K562 (cell line): ENCODE measurements at regions not wholly inside any gene's neighbourhood (a gene's known extent, or its start where the extent isn't known, plus 50 kb on each side); places are given as distances from the start of the nearest gene placed in this dataset.

Source experiments
- ATAC-seq: fragments of 200-7000 bp; cut with Tn5 transposase; 3 replicates; pipeline ENCODE4 v1.9.1; 2020; ENCODE audit warnings: moderate library complexity
- BruUV-seq: library from RNA; stranded (reverse); fragments of 400-500 nt; replicated peaks from 2 replicates; lab custom pipeline; 2021; lab: Mats Ljungman, UMichigan
- CTCF ChIA-PET: fragments of 300-600 bp; formaldehyde crosslinking; extraction: SDS; loops from one replicate; lab custom pipeline; 2021; ENCODE audit warnings: low intra/inter-chr PET ratio; lab: Yijun Ruan, JAX
- POLR2A ChIA-PET: fragments of 300-600, 350-650 bp; sonication (Branson Sonifier 250); formaldehyde crosslinking; extraction: SDS; loops from one replicate; lab custom pipeline; 2021; ENCODE audit warnings: antibody characterized with exemption, inconsistent platforms; lab: Yijun Ruan, JAX
- DNase-seq, 4 experiments: peaks; one replicate each; pipeline versions ENCODE4 v3.0.0 to v3.0.0-alpha.2; 2011 to 2018; ENCODE audit warnings: low spot score in 3 of 4, mixed read lengths in 3 of 4; ENCODE audit errors: extremely low read depth in 1 of 4
- FAIRE-seq: peaks from 2 replicates; lab custom pipeline; 2011; peaks lifted over from hg19 to GRCh38; lab: Jason Lieb, UNC
- H2AFZ ChIP-seq: 2 replicates; pipeline ENCODE4 v1.6.0; 2011; ENCODE audit warnings: low read depth, low read length, control low read depth, inconsistent platforms
- H3K27ac ChIP-seq: fragments of 200-600 bp; 3 replicates; pipeline ENCODE4 v1.8.0; 2011; ENCODE audit warnings: low read depth, mild to moderate bottlenecking, control low read depth, inconsistent platforms, low read length, moderate library complexity, mixed read lengths; ENCODE audit errors: extremely low read depth
- H3K27me3 ChIP-seq, 2 experiments: fragments of 300-600 bp in 1 of 2; 2 replicates in 1 of 2; 3 replicates in 1 of 2; pipeline versions ENCODE4 v1.6.0 to v1.8.0; 2011; ENCODE audit warnings: inconsistent platforms in 2 of 2, low read length in 2 of 2, mild to moderate bottlenecking in 1 of 2, mixed read lengths in 1 of 2, moderate library complexity in 1 of 2; ENCODE audit not compliant: control insufficient read depth in 2 of 2, insufficient read depth in 2 of 2
- H3K36me3 ChIP-seq: fragments of 300-600 bp; 3 replicates; pipeline ENCODE4 v1.8.0; 2011; ENCODE audit warnings: mild to moderate bottlenecking, low read length, inconsistent platforms; ENCODE audit not compliant: control insufficient read depth, insufficient read depth
- H3K4me1 ChIP-seq, 2 experiments: fragments of 200-600 bp in 1 of 2; replicated peaks in 1 of 2; 2 replicates in 1 of 2; 3 replicates in 1 of 2; pipeline versions ENCODE4 v1.5.1 to v1.8.0; 2011; ENCODE audit warnings: inconsistent platforms in 2 of 2, low read length in 2 of 2, mild to moderate bottlenecking in 1 of 2, mixed read lengths in 1 of 2, moderate library complexity in 1 of 2; ENCODE audit not compliant: control insufficient read depth in 2 of 2, insufficient read depth in 2 of 2
- H3K4me2 ChIP-seq: 2 replicates; pipeline ENCODE4 v1.6.1; 2011; ENCODE audit warnings: low read length, control low read depth, inconsistent platforms, mixed read lengths; ENCODE audit not compliant: insufficient read depth
- H3K4me3 ChIP-seq: fragments of 200-600 bp; sonication (generic), shearing (Covaris generic); 2 replicates; pipeline ENCODE4 v1.5.1; 2016; ENCODE audit warnings: control low read depth, inconsistent platforms
- H3K79me2 ChIP-seq: fragments of 200-600 bp; 3 replicates; pipeline ENCODE4 v1.8.0; 2011; ENCODE audit warnings: low read length, inconsistent platforms; ENCODE audit not compliant: control insufficient read depth, insufficient read depth
- H3K9ac ChIP-seq, 2 experiments: 2 replicates each; pipeline versions ENCODE4 v1.6.0 to v1.6.1; 2011; ENCODE audit warnings: low read depth in 2 of 2, low read length in 2 of 2, control low read depth in 1 of 2, inconsistent platforms in 1 of 2, mild to moderate bottlenecking in 1 of 2, mixed read lengths in 1 of 2; ENCODE audit not compliant: insufficient read depth in 1 of 2
- H3K9me1 ChIP-seq: one replicate; pipeline ENCODE4 v1.6.0; 2011; ENCODE audit warnings: inconsistent platforms, mild to moderate bottlenecking, low read length, moderate library complexity; ENCODE audit not compliant: control insufficient read depth, insufficient read depth
- H3K9me3 ChIP-seq: replicated peaks from 2 replicates; pipeline ENCODE4 v1.5.1; 2011; ENCODE audit warnings: low read depth, low read length, inconsistent platforms; ENCODE audit not compliant: control insufficient read depth, insufficient read depth
- H4K20me1 ChIP-seq: replicated peaks from 2 replicates; pipeline ENCODE4 v1.6.1; 2011; ENCODE audit warnings: low read length, inconsistent platforms, mixed read lengths; ENCODE audit not compliant: control insufficient read depth, insufficient read depth
- BCLAF1 ChIP-seq, 2 experiments: fragments of 450-650 bp in 1 of 2; IDR thresholded peaks; 2 replicates each; pipeline ENCODE4 v1.6.1; 2011 to 2017; ENCODE audit warnings: low read depth in 2 of 2, antibody characterized with exemption in 1 of 2, borderline replicate concordance in 1 of 2, low read length in 1 of 2, mild to moderate bottlenecking in 1 of 2, mixed read lengths in 1 of 2; ENCODE audit not compliant: control insufficient read depth in 1 of 2
- BHLHE40 ChIP-seq: IDR thresholded peaks from 2 replicates; pipeline ENCODE4 v1.6.1; 2011; ENCODE audit warnings: low read length, improper control_type of control experiment
- KDM4B ChIP-seq, 2 experiments: fragments of 450-650 bp in 1 of 2; sonication (generic) in 1 of 2; IDR thresholded peaks; 2 replicates each; pipeline ENCODE4 v1.6.1; 2016 to 2017; ENCODE audit warnings: borderline replicate concordance in 2 of 2, antibody characterized with exemption in 1 of 2, low read depth in 1 of 2, mild to moderate bottlenecking in 1 of 2
- NR0B1 ChIP-seq: fragments of 450-650 bp; IDR thresholded peaks from one replicate; pipeline ENCODE4 v1.6.1; 2018; ENCODE audit warnings: mild to moderate bottlenecking, moderate library complexity; ENCODE audit not compliant: partially characterized antibody
- PREB ChIP-seq: sonication (generic); formaldehyde crosslinking; IDR thresholded peaks from 2 replicates; pipeline ENCODE4 v1.8.1; 2023; ENCODE audit warnings: mild to moderate bottlenecking, missing genetic modification reagents
- RBM25 ChIP-seq: fragments of 200-400 bp; formaldehyde crosslinking; IDR thresholded peaks from 2 replicates; pipeline ENCODE4 v1.6.1; 2018; ENCODE audit warnings: low read length, low read depth, moderate library complexity; ENCODE audit not compliant: severe bottlenecking
- RFX5 ChIP-seq: IDR thresholded peaks from 2 replicates; pipeline ENCODE4 v1.6.1; 2011; ENCODE audit warnings: low read depth, mild to moderate bottlenecking, improper control_type of control experiment, low read length
- RUNX1 ChIP-seq: sonication (generic); IDR thresholded peaks from 2 replicates; pipeline ENCODE4 v1.6.1; 2016; ENCODE audit warnings: antibody characterized with exemption, low read depth
- ZNF175 ChIP-seq: fragments of 200-800 bp; sonication (Bioruptor generic); IDR thresholded peaks from 2 replicates; pipeline ENCODE4 v1.6.1; 2016; ENCODE audit warnings: low read depth, mild to moderate bottlenecking, missing genetic modification characterization, missing compliant biosample characterization
- WGBS: fragments of 100-300 bp; shearing (Covaris generic); methylation state at CpG from one replicate; pipeline ENCODE4 v1.1.6; 2016; ENCODE audit warnings: low coverage, mixed read lengths; ENCODE audit not compliant: insufficient coverage; ENCODE audit errors: missing lambda C conversion rate; 5-methylcytosine and 5-hydroxymethylcytosine counted together
- in situ Hi-C: fragments of 300-500 bp; cut with MboI; formaldehyde crosslinking; loops from 4 replicates; pipeline ENCODE4 v1.15.0; 2018; ENCODE audit warnings: inconsistent platforms, mixed read lengths
- intact Hi-C: fragments of 100-400 bp; cut with micrococcal nuclease; formaldehyde crosslinking; loops from 2 replicates; pipeline ENCODE4 v1.14.2; 2022

- Histone ChIP-seq H3K27me3 (no peaks in the 10 kb centered on the region), H2AFZ (no peak overlapping the region), H3K9me1 (no peaks in the 10 kb centered on the region), H3K4me2 (no peak overlapping the region), H3K9ac (no peak overlapping the region), H4K20me1 (no peaks in the 10 kb centered on the region), H3K27ac (no peak overlapping the region), H3K36me3 (no peaks in the 10 kb centered on the region), H3K4me1 (no peaks in the 10 kb centered on the region), H3K9me3 (no peaks in the 10 kb centered on the region), H3K4me3 (no peak overlapping the region), H3K79me2 (no peaks in the 10 kb centered on the region)
- TF ChIP-seq KDM4B (IDR thresholded peaks at IDR 0.05; ENCODE audit: borderline replicate concordance in 2 of 2, low read depth in 1 of 2) (no peak), RBM25 (no peak)
- in situ Hi-C loops, result no loop called here
- FAIRE-seq (no peak), DNase-seq (no peak), ATAC-seq (no peak)
- POLR2A ChIA-PET, result no interaction called here
- 0% methylated on average over 1 of the region's 1 CpG for WGBS
- BruUV-seq, result no TSS peak
- CTCF ChIA-PET, result no interaction called here
- intact Hi-C loops, result no loop called here
Observed at GRCh38 chr9:11432361-11432760, 819.6 kb upstream of the PTPRD start.

- Histone ChIP-seq H3K9me1 (no peaks in the 10 kb centered on the region), H3K36me3 (no peaks in the 10 kb centered on the region), H3K9me3 (no peaks in the 10 kb centered on the region), H4K20me1 (no peaks in the 10 kb centered on the region), H3K4me3 (no peak overlapping the region), H3K4me1 (no peaks in the 10 kb centered on the region), H2AFZ (no peak overlapping the region), H3K27me3 (no peaks in the 10 kb centered on the region), H3K27ac (no peak overlapping the region), H3K9ac (no peak overlapping the region), H3K79me2 (no peaks in the 10 kb centered on the region), H3K4me2 (no peak overlapping the region)
- ATAC-seq (no peak), DNase-seq (no peak), FAIRE-seq (no peak)
- CTCF ChIA-PET, result no interaction called here
- intact Hi-C loops (no loop called here), in situ Hi-C loops (no loop called here)
- BruUV-seq, result no TSS peak
- POLR2A ChIA-PET, result no interaction called here
- TF ChIP-seq BHLHE40 (no peak), PREB (no peak), BCLAF1 (IDR thresholded peaks at IDR 0.05; ENCODE audit: borderline replicate concordance in 1 of 2, control insufficient read depth in 1 of 2, low read depth in 2 of 2, low read length in 1 of 2) (no peak), RFX5 (no peak), RUNX1 (no peak), NR0B1 (no peak), ZNF175 (no peak)
Observed at GRCh38 chr9:11443631-11444030, 830.8 kb upstream of the PTPRD start.
